Thyroid gland (tissue), 4 donors: ENCODE measurements at regions not wholly inside any gene's neighbourhood (a gene's known extent, or its start where the extent isn't known, plus 50 kb on each side); places are given as distances from the start of the nearest gene placed in this dataset.

Experiments
- DNase-seq, 2 donors: peaks; one replicate each; pipeline ENCODE4 v3.0.0-alpha.2; 2019
- H3K27ac ChIP-seq, 3 donors: fragments of 200-600 bp; sonication (generic); 1 replicate in 2 of 3; 2 replicates in 1 of 3; pipeline ENCODE4 v1.5.1; 2016 to 2019; ENCODE audit warnings: mild to moderate bottlenecking in 1 of 3, moderate library complexity in 1 of 3
- H3K27me3 ChIP-seq: fragments of 200-600 bp; sonication (generic); one replicate; pipeline ENCODE4 v1.5.1; 2019
- H3K36me3 ChIP-seq, 2 donors: fragments of 200-600 bp; sonication (generic); one replicate each; pipeline ENCODE4 v1.5.1; 2016 to 2019
- H3K4me1 ChIP-seq, 2 donors: fragments of 200-600 bp; sonication (generic); one replicate each; pipeline ENCODE4 v1.5.1; 2017 to 2019
- H3K4me3 ChIP-seq, 3 donors: fragments of 200-600 bp; sonication (generic); replicated peaks in 1 of 3; 1 replicate in 2 of 3; 2 replicates in 1 of 3; pipeline ENCODE4 v1.5.1; 2016; ENCODE audit warnings: mild to moderate bottlenecking in 1 of 3
- H3K9me3 ChIP-seq: fragments of 200-600 bp; sonication (generic); one replicate; pipeline ENCODE4 v1.5.1; 2017
- CTCF ChIP-seq, 6 experiments: fragments of 200-600 bp in 3 of 6; fragments of 450-650 bp in 3 of 6; sonication (generic) in 3 of 6; IDR thresholded peaks; one replicate each; pipeline ENCODE4 v1.5.1; 2016 to 2019; ENCODE audit warnings: antibody characterized with exemption in 6 of 6, mild to moderate bottlenecking in 2 of 6, inconsistent platforms in 1 of 6, moderate library complexity in 1 of 6
- POLR2A ChIP-seq, 2 donors: fragments of 450-650 bp; IDR thresholded peaks; one replicate each; pipeline ENCODE4 v1.6.1; 2017; ENCODE audit warnings: antibody characterized with exemption in 2 of 2, mild to moderate bottlenecking in 2 of 2, moderate library complexity in 1 of 2
- whole genome bisulfite sequencing, 2 donors: methylation state at CpG; one replicate each; pipeline ENCODE4 v1.1.5; 2017; 5-methylcytosine and 5-hydroxymethylcytosine counted together
- intact Hi-C: fragments of 100-400 bp; cut with DNase I; formaldehyde crosslinking; loops from one replicate; pipeline ENCODE4 v1.15.1; 2023

GRCh38 chr9:129235041-129235930, 57.2 kb upstream of the IER5L start:
- intact Hi-C loops, result no loop called here
- H3K27ac ChIP-seq, result no peak overlapping the region
- no peak for DNase-seq
- H3K4me1 ChIP-seq, result no peaks in the 10 kb centered on the region
- H3K36me3 ChIP-seq, result no peaks in the 10 kb centered on the region
- no peak for TF ChIP-seq CTCF (IDR thresholded peaks at IDR 0.05)
- TF ChIP-seq POLR2A (IDR thresholded peaks at IDR 0.05), result no peak
- WGBS, 2 donors, result 88 to 90% methylated on average over 16 to 17 of the region's 18 CpGs
- no peak overlapping the region for H3K4me3 ChIP-seq
- H3K27me3 ChIP-seq, result no peaks in the 10 kb centered on the region
- H3K9me3 ChIP-seq, result no peaks in the 10 kb centered on the region

GRCh38 chr9:129234491-129234890, 56.4 kb upstream of the IER5L start:
- Histone ChIP-seq H3K27me3 (no peaks in the 10 kb centered on the region), H3K27ac (no peak overlapping the region), H3K4me3 (no peak overlapping the region), H3K4me1 (no peaks in the 10 kb centered on the region), H3K9me3 (no peaks in the 10 kb centered on the region), H3K36me3 (no peaks in the 10 kb centered on the region)
- DNase-seq, result no peak
- intact Hi-C loops, result no loop called here
- no peak for TF ChIP-seq CTCF (IDR thresholded peaks at IDR 0.05)
- no peak for TF ChIP-seq POLR2A (IDR thresholded peaks at IDR 0.05)
- 75 to 100% methylated on average over 1 to 4 of the region's 4 CpGs for WGBS, 2 donors

- Histone ChIP-seq H3K9me3 (no peaks in the 10 kb centered on the region), H3K4me1 (no peaks in the 10 kb centered on the region), H3K4me3 (no peak overlapping the region), H3K27me3 (no peaks in the 10 kb centered on the region), H3K36me3 (no peaks in the 10 kb centered on the region), H3K27ac (no peak overlapping the region)
- intact Hi-C loops, result no loop called here
- DNase-seq, result no peak
- 78 to 89% methylated on average over 1 of the region's 1 CpG for WGBS, 2 donors
- TF ChIP-seq POLR2A (IDR thresholded peaks at IDR 0.05) (no peak), CTCF (IDR thresholded peaks at IDR 0.05) (no peak)
These were observed 55.0 kb upstream of the IER5L start for GRCh38 chr9:129232839-129233591.

- intact Hi-C loops, result no loop called here
- TF ChIP-seq CTCF (IDR thresholded peaks at IDR 0.05) (no peak), POLR2A (IDR thresholded peaks at IDR 0.05) (no peak)
- WGBS, 2 donors, result 93 to 94% methylated on average over 5 to 9 of the region's 9 CpGs
- H3K27ac ChIP-seq, result no peak overlapping the region
- H3K27me3 ChIP-seq, result no peaks in the 10 kb centered on the region
- H3K36me3 ChIP-seq, result no peaks in the 10 kb centered on the region
- H3K9me3 ChIP-seq, result no peaks in the 10 kb centered on the region
- H3K4me3 ChIP-seq, result no peak overlapping the region
- no peaks in the 10 kb centered on the region for H3K4me1 ChIP-seq
- DNase-seq, result no peak
These were observed 53.7 kb upstream of the IER5L start for GRCh38 chr9:129231759-129232158.
